ENCODE measurements at regions not wholly inside any gene's neighbourhood (a gene's known extent, or its start where the extent isn't known, plus 50 kb on each side); places are given as distances from the start of the nearest gene placed in this dataset.

DNA sequence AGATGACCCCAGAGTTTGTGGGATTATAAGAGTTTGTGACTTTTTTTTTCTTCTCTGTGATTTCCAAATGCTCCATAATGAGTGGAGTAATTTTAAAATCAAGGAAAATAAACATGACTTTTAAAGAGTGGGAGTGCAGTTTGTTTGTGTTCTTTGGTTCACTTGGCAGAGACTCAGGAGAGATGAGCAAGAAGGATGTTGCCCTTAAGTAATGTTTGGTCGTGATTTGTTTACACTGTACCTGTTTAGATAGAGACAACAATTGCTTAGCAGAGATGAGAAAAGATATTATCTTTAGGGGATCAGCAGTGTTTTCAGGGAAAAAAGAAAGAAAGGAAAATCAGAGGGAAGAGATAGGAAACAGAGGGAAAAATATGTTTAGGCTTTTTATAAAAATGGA is 170.8 kb downstream of the ADSS2 start (continued):
- TF ChIP-seq NR2C2 (CRISPR knock-in tag; IDR thresholded peaks at IDR 0.05): no peak
- TF ChIP-seq NR1H2 (CRISPR knock-in tag; IDR thresholded peaks at IDR 0.05): no peak
- no peak for TF ChIP-seq NR3C1 (CRISPR knock-in tag; conservative IDR thresholded peaks at IDR 0.05; ENCODE audit: low read depth)
- TF ChIP-seq, protein P1, sequence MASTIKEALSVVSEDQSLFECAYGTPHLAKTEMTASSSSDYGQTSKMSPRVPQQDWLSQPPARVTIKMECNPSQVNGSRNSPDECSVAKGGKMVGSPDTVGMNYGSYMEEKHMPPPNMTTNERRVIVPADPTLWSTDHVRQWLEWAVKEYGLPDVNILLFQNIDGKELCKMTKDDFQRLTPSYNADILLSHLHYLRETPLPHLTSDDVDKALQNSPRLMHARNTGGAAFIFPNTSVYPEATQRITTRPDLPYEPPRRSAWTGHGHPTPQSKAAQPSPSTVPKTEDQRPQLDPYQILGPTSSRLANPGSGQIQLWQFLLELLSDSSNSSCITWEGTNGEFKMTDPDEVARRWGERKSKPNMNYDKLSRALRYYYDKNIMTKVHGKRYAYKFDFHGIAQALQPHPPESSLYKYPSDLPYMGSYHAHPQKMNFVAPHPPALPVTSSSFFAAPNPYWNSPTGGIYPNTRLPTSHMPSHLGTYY (CRISPR knock-in tag; IDR thresholded peaks at IDR 0.05): no peak
- no peak for TF ChIP-seq ATF1 (CRISPR knock-in tag; IDR thresholded peaks at IDR 0.05)
- no peak for TF ChIP-seq NFATC4 (CRISPR knock-in tag; IDR thresholded peaks at IDR 0.05)
- TF ChIP-seq SMAD3 (CRISPR knock-in tag; IDR thresholded peaks at IDR 0.05; ENCODE audit: borderline replicate concordance): no peak
- no peak for TF ChIP-seq MXD4 (CRISPR knock-in tag; IDR thresholded peaks at IDR 0.05; ENCODE audit: borderline replicate concordance)
- TF ChIP-seq ATF3 (CRISPR knock-in tag; conservative IDR thresholded peaks at IDR 0.05): no peak

DNA sequence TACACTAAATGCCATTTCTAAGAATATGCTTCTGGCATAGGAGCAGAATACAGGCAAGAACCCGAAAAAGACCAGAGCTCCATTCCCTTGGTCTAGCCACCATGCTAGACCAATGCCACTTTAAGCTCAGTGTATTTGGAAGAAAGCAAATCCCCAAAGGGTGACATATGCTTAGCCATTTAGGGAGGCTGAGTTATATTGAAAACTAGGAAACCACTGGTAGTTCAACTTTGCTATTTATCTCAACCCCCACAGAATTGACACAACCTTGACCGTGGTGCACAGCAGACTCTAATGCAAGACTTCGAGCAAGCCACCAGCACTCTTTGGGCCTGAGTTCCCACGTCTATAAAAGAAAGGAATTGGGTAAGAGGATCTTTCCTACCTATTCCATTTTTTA is 167.9 kb downstream of the ADSS2 start:
- ATAC-seq (no peak), DNase-seq (ENCODE audit: low spot score) (no peak)
- no peak overlapping the region for H3K27ac Mint-ChIP-seq
- H3K27me3 Mint-ChIP-seq (ENCODE audit: low read depth): no peaks in the 10 kb centered on the region
- TF ChIP-seq ATF3 (CRISPR knock-in tag; conservative IDR thresholded peaks at IDR 0.05) (no peak), SMAD3 (CRISPR knock-in tag; IDR thresholded peaks at IDR 0.05; ENCODE audit: borderline replicate concordance) (no peak), SP1 (CRISPR knock-in tag; conservative IDR thresholded peaks at IDR 0.05) (no peak), ZNF671 (CRISPR knock-in tag; IDR thresholded peaks at IDR 0.05) (no peak)
- TF ChIP-seq, protein P2, sequence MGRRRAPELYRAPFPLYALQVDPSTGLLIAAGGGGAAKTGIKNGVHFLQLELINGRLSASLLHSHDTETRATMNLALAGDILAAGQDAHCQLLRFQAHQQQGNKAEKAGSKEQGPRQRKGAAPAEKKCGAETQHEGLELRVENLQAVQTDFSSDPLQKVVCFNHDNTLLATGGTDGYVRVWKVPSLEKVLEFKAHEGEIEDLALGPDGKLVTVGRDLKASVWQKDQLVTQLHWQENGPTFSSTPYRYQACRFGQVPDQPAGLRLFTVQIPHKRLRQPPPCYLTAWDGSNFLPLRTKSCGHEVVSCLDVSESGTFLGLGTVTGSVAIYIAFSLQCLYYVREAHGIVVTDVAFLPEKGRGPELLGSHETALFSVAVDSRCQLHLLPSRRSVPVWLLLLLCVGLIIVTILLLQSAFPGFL (CRISPR knock-in tag; IDR thresholded peaks at IDR 0.05; ENCODE audit: borderline replicate concordance): no peak
- no peak overlapping the region for H3K4me3 Mint-ChIP-seq
- POLR2A ChIA-PET: no interaction called here
- CTCF ChIA-PET: no interaction called here
- H3K4me1 Mint-ChIP-seq: no peaks in the 10 kb centered on the region
- peaks cover 26% of the 10 kb centered on the region for H3K9me3 Mint-ChIP-seq
- peaks cover 8% of the 10 kb centered on the region; the same call in 1 of the 2 replicates for H3K36me3 Mint-ChIP-seq

DNA sequence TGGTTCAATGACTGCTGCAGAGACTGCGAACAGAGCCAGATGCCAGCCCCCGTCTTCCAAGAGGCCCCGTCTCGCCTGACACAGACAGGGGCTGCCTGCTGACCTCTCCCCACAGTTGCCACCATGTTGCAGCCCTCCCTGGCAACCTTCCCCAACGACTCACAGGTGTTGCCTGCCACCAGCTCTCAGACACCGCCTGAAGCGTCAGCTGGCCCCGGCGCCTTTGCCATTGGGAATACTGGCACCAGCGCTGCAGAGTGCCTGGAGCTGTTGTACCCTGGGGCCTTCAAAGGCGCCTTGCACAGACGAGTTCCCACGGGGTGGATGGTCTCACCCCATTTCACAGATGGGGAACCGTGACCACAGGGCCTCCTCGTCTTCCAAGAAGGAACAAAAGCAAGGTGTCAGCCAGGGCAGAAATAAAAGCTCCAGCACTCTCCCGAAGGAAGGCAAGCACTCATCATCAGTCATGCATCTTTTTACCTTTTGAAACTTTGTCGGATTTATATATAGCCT is 167.0 kb downstream of the ADSS2 start:
- CTCF ChIA-PET: interaction anchor here (1.6 to 1.7 kb wide), 2 partner anchors 15 to 130 kb away, joined by 5 to 6 read pairs; no protein-coding TSS in a partner anchor
- no peak for ATAC-seq
- Mint-ChIP-seq H3K4me3 (no peak overlapping the region), H3K4me1 (no peaks in the 10 kb centered on the region), H3K9me3 (peaks cover 25% of the 10 kb centered on the region), H3K27ac (no peak overlapping the region), H3K36me3 (peaks cover 6% of the 10 kb centered on the region; the same call in 1 of the 2 replicates), H3K27me3 (ENCODE audit: low read depth) (no peaks in the 10 kb centered on the region)
- DNase-seq (ENCODE audit: low spot score): no peak
- POLR2A ChIA-PET: no interaction called here
- TF ChIP-seq SP1 (CRISPR knock-in tag; conservative IDR thresholded peaks at IDR 0.05) (no peak), RORB (CRISPR knock-in tag; IDR thresholded peaks at IDR 0.05) (no peak), NR1H2 (CRISPR knock-in tag; IDR thresholded peaks at IDR 0.05) (no peak), HMGA2 (CRISPR knock-in tag; IDR thresholded peaks at IDR 0.05) (no peak), TEAD4 (CRISPR knock-in tag; IDR thresholded peaks at IDR 0.05) (no peak), TP53 (CRISPR knock-in tag; IDR thresholded peaks at IDR 0.05) (no peak), JAZF1 (CRISPR knock-in tag; IDR thresholded peaks at IDR 0.05) (no peak), NFE2L1 (CRISPR knock-in tag; IDR thresholded peaks at IDR 0.05) (no peak), ZBTB21 (CRISPR knock-in tag; IDR thresholded peaks at IDR 0.05; ENCODE audit: borderline replicate concordance) (no peak), GABPB1 (CRISPR knock-in tag; IDR thresholded peaks at IDR 0.05) (no peak), AR (CRISPR knock-in tag; IDR thresholded peaks at IDR 0.05) (no peak)
- TF ChIP-seq, protein P2 (CRISPR knock-in tag; IDR thresholded peaks at IDR 0.05; ENCODE audit: borderline replicate concordance): no peak
- TF ChIP-seq, protein P3, sequence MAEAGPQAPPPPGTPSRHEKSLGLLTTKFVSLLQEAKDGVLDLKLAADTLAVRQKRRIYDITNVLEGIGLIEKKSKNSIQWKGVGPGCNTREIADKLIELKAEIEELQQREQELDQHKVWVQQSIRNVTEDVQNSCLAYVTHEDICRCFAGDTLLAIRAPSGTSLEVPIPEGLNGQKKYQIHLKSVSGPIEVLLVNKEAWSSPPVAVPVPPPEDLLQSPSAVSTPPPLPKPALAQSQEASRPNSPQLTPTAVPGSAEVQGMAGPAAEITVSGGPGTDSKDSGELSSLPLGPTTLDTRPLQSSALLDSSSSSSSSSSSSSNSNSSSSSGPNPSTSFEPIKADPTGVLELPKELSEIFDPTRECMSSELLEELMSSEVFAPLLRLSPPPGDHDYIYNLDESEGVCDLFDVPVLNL (CRISPR knock-in tag; IDR thresholded peaks at IDR 0.05; ENCODE audit: borderline replicate concordance, low read depth): no peak
- TF ChIP-seq, protein P4, sequence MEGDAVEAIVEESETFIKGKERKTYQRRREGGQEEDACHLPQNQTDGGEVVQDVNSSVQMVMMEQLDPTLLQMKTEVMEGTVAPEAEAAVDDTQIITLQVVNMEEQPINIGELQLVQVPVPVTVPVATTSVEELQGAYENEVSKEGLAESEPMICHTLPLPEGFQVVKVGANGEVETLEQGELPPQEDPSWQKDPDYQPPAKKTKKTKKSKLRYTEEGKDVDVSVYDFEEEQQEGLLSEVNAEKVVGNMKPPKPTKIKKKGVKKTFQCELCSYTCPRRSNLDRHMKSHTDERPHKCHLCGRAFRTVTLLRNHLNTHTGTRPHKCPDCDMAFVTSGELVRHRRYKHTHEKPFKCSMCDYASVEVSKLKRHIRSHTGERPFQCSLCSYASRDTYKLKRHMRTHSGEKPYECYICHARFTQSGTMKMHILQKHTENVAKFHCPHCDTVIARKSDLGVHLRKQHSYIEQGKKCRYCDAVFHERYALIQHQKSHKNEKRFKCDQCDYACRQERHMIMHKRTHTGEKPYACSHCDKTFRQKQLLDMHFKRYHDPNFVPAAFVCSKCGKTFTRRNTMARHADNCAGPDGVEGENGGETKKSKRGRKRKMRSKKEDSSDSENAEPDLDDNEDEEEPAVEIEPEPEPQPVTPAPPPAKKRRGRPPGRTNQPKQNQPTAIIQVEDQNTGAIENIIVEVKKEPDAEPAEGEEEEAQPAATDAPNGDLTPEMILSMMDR (IDR thresholded peaks at IDR 0.05): no peak
